HCT116 (cell line): ENCODE measurements at regions not wholly inside any gene's neighbourhood (a gene's known extent, or its start where the extent isn't known, plus 50 kb on each side); places are given as distances from the start of the nearest gene placed in this dataset.

ENCODE experiments used
- ATAC-seq: fragments of 200-7000 bp; cut with Tn5 transposase; 2 replicates; pipeline ENCODE4 v1.9.1; 2020; ENCODE audit warnings: mild to moderate bottlenecking, moderate library complexity
- BruUV-seq: library from RNA; stranded (reverse); fragments of 400-500 nt; replicated peaks from 2 replicates; lab custom pipeline; 2021; lab: Mats Ljungman, UMichigan
- CTCF ChIA-PET: fragments of 300-600 bp; sonication (Branson Sonifier 250); formaldehyde crosslinking; loops from one replicate; lab custom pipeline; 2021; ENCODE audit warnings: antibody characterized with exemption; lab: Charles Lee
- POLR2A ChIA-PET: fragments of 300-600, 350-600 bp; sonication (Branson Sonifier 250); formaldehyde crosslinking; loops from one replicate; lab custom pipeline; 2021; ENCODE audit warnings: antibody characterized with exemption; lab: Charles Lee
- RAD21 ChIA-PET, 2 experiments: fragments of 300-600 bp; sonication (Branson Sonifier 250); formaldehyde crosslinking; loops; one replicate each; lab custom pipeline; 2023; ENCODE audit warnings: low total read pairs in 2 of 2; ENCODE audit not compliant: uncharacterized antibody in 2 of 2, unreplicated experiment in 2 of 2, low non-redundant PET in 1 of 2; lab: Charles Lee
- DNase-seq: peaks from one replicate; pipeline ENCODE4 v3.0.0-alpha.2; 2010; ENCODE audit warnings: low read depth, low spot score
- H2AFZ ChIP-seq: fragments of 200-600 bp; shearing (Covaris generic), sonication (generic); 2 replicates; pipeline ENCODE4 v1.6.1; 2017; ENCODE audit warnings: low read depth, mixed run types, mixed read lengths, antibody characterized with exemption, low read length; ENCODE audit not compliant: poor library complexity, severe bottlenecking
- H3K27ac ChIP-seq: 2 replicates; pipeline ENCODE4 v1.5.1; 2012; ENCODE audit warnings: low read depth, low read length
- H3K27me3 ChIP-seq: fragments of 200-600 bp; sonication (generic); 2 replicates; pipeline ENCODE4 v1.6.1; 2016; ENCODE audit warnings: mixed run types, low read length, mixed read lengths; ENCODE audit not compliant: insufficient read depth
- H3K36me3 ChIP-seq, 2 experiments: fragments of 200-500 bp in 1 of 2; fragments of 200-600 bp in 1 of 2; sonication (Bioruptor generic) in 1 of 2; sonication (generic) in 1 of 2; 2 replicates each; pipeline versions ENCODE4 v1.5.1 to v1.6.1; 2014 to 2016; ENCODE audit warnings: low read length in 2 of 2, inconsistent platforms in 1 of 2, mixed read lengths in 1 of 2, mixed run types in 1 of 2; ENCODE audit not compliant: insufficient read depth in 2 of 2, control insufficient read depth in 1 of 2
- H3K4me1 ChIP-seq, 2 experiments: fragments of 200-600 bp in 1 of 2; sonication (generic) in 1 of 2; 2 replicates each; pipeline versions ENCODE4 v1.5.1 to v1.6.1; 2012 to 2017; ENCODE audit warnings: low read length in 2 of 2, inconsistent platforms in 1 of 2, mild to moderate bottlenecking in 1 of 2, mixed read lengths in 1 of 2, mixed run types in 1 of 2, moderate library complexity in 1 of 2; ENCODE audit not compliant: insufficient read depth in 2 of 2, control insufficient read depth in 1 of 2
- H3K4me2 ChIP-seq: fragments of 200-600 bp; sonication (generic); 2 replicates; pipeline ENCODE4 v1.6.1; 2017; ENCODE audit warnings: mixed run types, low read length, mixed read lengths
- H3K4me3 ChIP-seq, 2 experiments: fragments of 200-600 bp in 1 of 2; sonication (generic) in 1 of 2; replicated peaks in 1 of 2; 2 replicates each; pipeline ENCODE4 v1.5.1; 2011 to 2016; ENCODE audit warnings: low read length in 2 of 2, control low read depth in 1 of 2, low read depth in 1 of 2, mild to moderate bottlenecking in 1 of 2, mixed read lengths in 1 of 2, mixed run types in 1 of 2
- H3K79me2 ChIP-seq: fragments of 200-600 bp; sonication (generic); 2 replicates; pipeline ENCODE4 v1.6.1; 2017; ENCODE audit warnings: mild to moderate bottlenecking, mixed run types, low read length, moderate library complexity, mixed read lengths; ENCODE audit not compliant: insufficient read depth
- H3K9ac ChIP-seq: fragments of 200-600 bp; sonication (generic); 2 replicates; pipeline ENCODE4 v1.6.1; 2016; ENCODE audit warnings: low read length, mixed read lengths
- H3K9me2 ChIP-seq: fragments of 200-600 bp; sonication (generic), shearing (Covaris generic); 2 replicates; pipeline ENCODE4 v1.6.1; 2017; ENCODE audit warnings: mixed run types, mild to moderate bottlenecking, moderate library complexity; ENCODE audit not compliant: insufficient read depth
- H3K9me3 ChIP-seq, 2 experiments: fragments of 200-500 bp in 1 of 2; fragments of 200-600 bp in 1 of 2; sonication (Bioruptor generic) in 1 of 2; sonication (generic) in 1 of 2; 2 replicates each; pipeline ENCODE4 v1.6.1; 2014 to 2017; ENCODE audit warnings: low read length in 2 of 2, mixed read lengths in 2 of 2, inconsistent platforms in 1 of 2, low read depth in 1 of 2, mild to moderate bottlenecking in 1 of 2, mixed run types in 1 of 2, moderate library complexity in 1 of 2; ENCODE audit not compliant: control insufficient read depth in 1 of 2, insufficient read depth in 1 of 2
- H4K20me1 ChIP-seq: fragments of 200-600 bp; sonication (generic), shearing (Covaris generic); 2 replicates; pipeline ENCODE4 v1.6.1; 2017; ENCODE audit warnings: mixed run types, mild to moderate bottlenecking, moderate library complexity; ENCODE audit not compliant: insufficient read depth
- CBX3 ChIP-seq: IDR thresholded peaks from 2 replicates; pipeline ENCODE4 v1.6.1; 2012; ENCODE audit warnings: low read depth
- CEBPB ChIP-seq: IDR thresholded peaks from 2 replicates; pipeline ENCODE4 v1.6.1; 2012; ENCODE audit warnings: low read depth
- EGR1 ChIP-seq: IDR thresholded peaks from 2 replicates; pipeline ENCODE4 v1.6.1; 2012; ENCODE audit warnings: low read depth
- ELF1 ChIP-seq: IDR thresholded peaks from 2 replicates; pipeline ENCODE4 v1.6.1; 2012; ENCODE audit warnings: low read depth, borderline replicate concordance
- EZH2phosphoT487 ChIP-seq: fragments of 200-600 bp; IDR thresholded peaks from 2 replicates; pipeline ENCODE4 v1.6.1; 2018; ENCODE audit warnings: antibody characterized with exemption, borderline replicate concordance
- JUND ChIP-seq: IDR thresholded peaks from 2 replicates; pipeline ENCODE4 v1.6.1; 2012
- POLR2A ChIP-seq: IDR thresholded peaks from 2 replicates; pipeline ENCODE4 v1.7.0; 2011; ENCODE audit warnings: borderline replicate concordance; ENCODE audit not compliant: insufficient read depth, insufficient read length; ENCODE audit errors: extremely low read depth
- POLR2AphosphoS5 ChIP-seq: IDR thresholded peaks from 2 replicates; pipeline ENCODE4 v1.6.1; 2011; ENCODE audit warnings: mild to moderate bottlenecking, low read depth, low read length, moderate library complexity
- RAD21 ChIP-seq: IDR thresholded peaks from 2 replicates; pipeline ENCODE4 v1.6.1; 2012; ENCODE audit warnings: low read depth, mild to moderate bottlenecking
- SIN3A ChIP-seq: IDR thresholded peaks from 2 replicates; pipeline ENCODE4 v1.6.1; 2012; ENCODE audit warnings: low read depth
- SRF ChIP-seq: IDR thresholded peaks from 2 replicates; pipeline ENCODE4 v1.6.1; 2012; ENCODE audit warnings: low read depth
- TCF7L2 ChIP-seq: IDR thresholded peaks from 2 replicates; pipeline ENCODE4 v1.7.0; 2011; ENCODE audit warnings: borderline replicate concordance, inconsistent platforms; ENCODE audit not compliant: insufficient read depth, insufficient read length; ENCODE audit errors: extremely low read depth
- YY1 ChIP-seq: IDR thresholded peaks from 2 replicates; pipeline ENCODE4 v1.6.1; 2011; ENCODE audit warnings: low read length, low read depth, moderate library complexity, mild to moderate bottlenecking; ENCODE audit not compliant: insufficient replicate concordance; ENCODE audit errors: extremely low read depth
- ZFX ChIP-seq: fragments of 450-650 bp; IDR thresholded peaks from 2 replicates; pipeline ENCODE4 v1.6.1; 2017
- ZNF274 ChIP-seq: fragments of 200-500 bp; sonication (Bioruptor generic); IDR thresholded peaks from 2 replicates; pipeline ENCODE4 v1.6.1; 2014; ENCODE audit warnings: mild to moderate bottlenecking, low read depth, low read length, inconsistent platforms
- intact Hi-C: fragments of 100-400 bp; cut with micrococcal nuclease; formaldehyde crosslinking; loops from 2 replicates; pipeline ENCODE4 v1.10.0; 2022
- TF ChIP-seq, protein P1 (sequence below): IDR thresholded peaks from 2 replicates; pipeline ENCODE4 v1.6.1; 2012
- TF ChIP-seq, protein P2 (sequence below), 3 experiments: fragments of 200-600 bp in 1 of 3; sonication (generic) in 1 of 3; IDR thresholded peaks in 2 of 3; conservative IDR thresholded peaks in 1 of 3; 2 replicates each; pipeline ENCODE4 v1.5.1; 2012 to 2017; ENCODE audit warnings: low read depth in 2 of 3, low read length in 2 of 3, antibody characterized with exemption in 1 of 3, borderline replicate concordance in 1 of 3, control low read depth in 1 of 3, mild to moderate bottlenecking in 1 of 3, mixed read lengths in 1 of 3, mixed run types in 1 of 3, moderate library complexity in 1 of 3; ENCODE audit not compliant: insufficient read depth in 1 of 3
- TF ChIP-seq, protein P3 (sequence below): IDR thresholded peaks from 2 replicates; pipeline ENCODE4 v1.6.1; 2012
- TF ChIP-seq, protein P4 (sequence below): IDR thresholded peaks from 2 replicates; pipeline ENCODE4 v1.6.1; 2011; ENCODE audit warnings: mild to moderate bottlenecking, low read length, moderate library complexity; ENCODE audit not compliant: insufficient replicate concordance; ENCODE audit errors: extremely low read depth
- TF ChIP-seq, protein P5 (sequence below): IDR thresholded peaks from 2 replicates; pipeline ENCODE4 v1.6.1; 2012; ENCODE audit warnings: low read depth

DNA sequence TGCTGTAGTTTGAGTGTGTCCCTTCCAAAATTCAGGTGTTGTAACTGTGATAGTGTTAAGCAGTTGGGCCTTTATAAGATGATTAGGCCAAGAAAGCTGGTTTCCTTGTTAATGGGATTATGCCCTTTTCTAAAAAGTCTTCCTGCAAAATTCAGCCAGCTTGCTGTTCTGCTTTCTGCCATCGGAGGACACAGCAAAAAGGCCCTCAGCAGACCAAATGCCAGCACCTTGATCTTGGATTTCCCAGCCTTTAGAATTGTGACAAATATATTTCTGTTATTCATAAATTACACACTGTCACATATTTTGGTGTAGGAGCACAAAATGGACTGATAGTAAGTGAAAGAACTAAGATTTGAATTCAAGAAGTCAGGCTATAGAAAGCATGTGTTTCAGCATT lies 203.2 kb downstream of the IZUMO3 start:
- H4K20me1 ChIP-seq: no peaks in the 10 kb centered on the region
- no peak overlapping the region for H3K4me2 ChIP-seq
- no peaks in the 10 kb centered on the region for H3K9me2 ChIP-seq
- no peak overlapping the region for H3K27ac ChIP-seq
- no peaks in the 10 kb centered on the region for H3K79me2 ChIP-seq
- H2AFZ ChIP-seq: no peak overlapping the region
- H3K27me3 ChIP-seq: no peaks in the 10 kb centered on the region
- no peaks in the 10 kb centered on the region for H3K36me3 ChIP-seq
- RAD21 ChIA-PET: no interaction called here
- H3K4me1 ChIP-seq: no peaks in the 10 kb centered on the region
- no peak for TF ChIP-seq JUND
- TF ChIP-seq POLR2A: no peak
- TF ChIP-seq ZFX: no peak
- TF ChIP-seq EZH2phosphoT487: no peak
- TF ChIP-seq, protein P1, sequence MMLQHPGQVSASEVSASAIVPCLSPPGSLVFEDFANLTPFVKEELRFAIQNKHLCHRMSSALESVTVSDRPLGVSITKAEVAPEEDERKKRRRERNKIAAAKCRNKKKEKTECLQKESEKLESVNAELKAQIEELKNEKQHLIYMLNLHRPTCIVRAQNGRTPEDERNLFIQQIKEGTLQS: no peak
- no peak for TF ChIP-seq EGR1
- no peak for TF ChIP-seq ELF1
- TF ChIP-seq ZNF274: no peak
- no peak for TF ChIP-seq RAD21
- TF ChIP-seq POLR2AphosphoS5: no peak
- no peak for TF ChIP-seq TCF7L2
- TF ChIP-seq SRF: no peak
- no peak for TF ChIP-seq CBX3
- TF ChIP-seq CEBPB: no peak
- TF ChIP-seq YY1: no peak
- TF ChIP-seq, protein P2, sequence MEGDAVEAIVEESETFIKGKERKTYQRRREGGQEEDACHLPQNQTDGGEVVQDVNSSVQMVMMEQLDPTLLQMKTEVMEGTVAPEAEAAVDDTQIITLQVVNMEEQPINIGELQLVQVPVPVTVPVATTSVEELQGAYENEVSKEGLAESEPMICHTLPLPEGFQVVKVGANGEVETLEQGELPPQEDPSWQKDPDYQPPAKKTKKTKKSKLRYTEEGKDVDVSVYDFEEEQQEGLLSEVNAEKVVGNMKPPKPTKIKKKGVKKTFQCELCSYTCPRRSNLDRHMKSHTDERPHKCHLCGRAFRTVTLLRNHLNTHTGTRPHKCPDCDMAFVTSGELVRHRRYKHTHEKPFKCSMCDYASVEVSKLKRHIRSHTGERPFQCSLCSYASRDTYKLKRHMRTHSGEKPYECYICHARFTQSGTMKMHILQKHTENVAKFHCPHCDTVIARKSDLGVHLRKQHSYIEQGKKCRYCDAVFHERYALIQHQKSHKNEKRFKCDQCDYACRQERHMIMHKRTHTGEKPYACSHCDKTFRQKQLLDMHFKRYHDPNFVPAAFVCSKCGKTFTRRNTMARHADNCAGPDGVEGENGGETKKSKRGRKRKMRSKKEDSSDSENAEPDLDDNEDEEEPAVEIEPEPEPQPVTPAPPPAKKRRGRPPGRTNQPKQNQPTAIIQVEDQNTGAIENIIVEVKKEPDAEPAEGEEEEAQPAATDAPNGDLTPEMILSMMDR (IDR thresholded peaks at IDR 0.05 in 2 of 3, conservative IDR thresholded peaks at IDR 0.05 in 1 of 3; ENCODE audit: borderline replicate concordance in 1 of 3, insufficient read depth in 1 of 3, low read depth in 2 of 3, low read length in 2 of 3): no peak
- TF ChIP-seq, protein P3, sequence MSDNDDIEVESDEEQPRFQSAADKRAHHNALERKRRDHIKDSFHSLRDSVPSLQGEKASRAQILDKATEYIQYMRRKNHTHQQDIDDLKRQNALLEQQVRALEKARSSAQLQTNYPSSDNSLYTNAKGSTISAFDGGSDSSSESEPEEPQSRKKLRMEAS: no peak
- TF ChIP-seq, protein P4, sequence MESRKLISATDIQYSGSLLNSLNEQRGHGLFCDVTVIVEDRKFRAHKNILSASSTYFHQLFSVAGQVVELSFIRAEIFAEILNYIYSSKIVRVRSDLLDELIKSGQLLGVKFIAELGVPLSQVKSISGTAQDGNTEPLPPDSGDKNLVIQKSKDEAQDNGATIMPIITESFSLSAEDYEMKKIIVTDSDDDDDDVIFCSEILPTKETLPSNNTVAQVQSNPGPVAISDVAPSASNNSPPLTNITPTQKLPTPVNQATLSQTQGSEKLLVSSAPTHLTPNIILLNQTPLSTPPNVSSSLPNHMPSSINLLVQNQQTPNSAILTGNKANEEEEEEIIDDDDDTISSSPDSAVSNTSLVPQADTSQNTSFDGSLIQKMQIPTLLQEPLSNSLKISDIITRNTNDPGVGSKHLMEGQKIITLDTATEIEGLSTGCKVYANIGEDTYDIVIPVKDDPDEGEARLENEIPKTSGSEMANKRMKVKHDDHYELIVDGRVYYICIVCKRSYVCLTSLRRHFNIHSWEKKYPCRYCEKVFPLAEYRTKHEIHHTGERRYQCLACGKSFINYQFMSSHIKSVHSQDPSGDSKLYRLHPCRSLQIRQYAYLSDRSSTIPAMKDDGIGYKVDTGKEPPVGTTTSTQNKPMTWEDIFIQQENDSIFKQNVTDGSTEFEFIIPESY: no peak
- TF ChIP-seq SIN3A: no peak
- TF ChIP-seq, protein P5, sequence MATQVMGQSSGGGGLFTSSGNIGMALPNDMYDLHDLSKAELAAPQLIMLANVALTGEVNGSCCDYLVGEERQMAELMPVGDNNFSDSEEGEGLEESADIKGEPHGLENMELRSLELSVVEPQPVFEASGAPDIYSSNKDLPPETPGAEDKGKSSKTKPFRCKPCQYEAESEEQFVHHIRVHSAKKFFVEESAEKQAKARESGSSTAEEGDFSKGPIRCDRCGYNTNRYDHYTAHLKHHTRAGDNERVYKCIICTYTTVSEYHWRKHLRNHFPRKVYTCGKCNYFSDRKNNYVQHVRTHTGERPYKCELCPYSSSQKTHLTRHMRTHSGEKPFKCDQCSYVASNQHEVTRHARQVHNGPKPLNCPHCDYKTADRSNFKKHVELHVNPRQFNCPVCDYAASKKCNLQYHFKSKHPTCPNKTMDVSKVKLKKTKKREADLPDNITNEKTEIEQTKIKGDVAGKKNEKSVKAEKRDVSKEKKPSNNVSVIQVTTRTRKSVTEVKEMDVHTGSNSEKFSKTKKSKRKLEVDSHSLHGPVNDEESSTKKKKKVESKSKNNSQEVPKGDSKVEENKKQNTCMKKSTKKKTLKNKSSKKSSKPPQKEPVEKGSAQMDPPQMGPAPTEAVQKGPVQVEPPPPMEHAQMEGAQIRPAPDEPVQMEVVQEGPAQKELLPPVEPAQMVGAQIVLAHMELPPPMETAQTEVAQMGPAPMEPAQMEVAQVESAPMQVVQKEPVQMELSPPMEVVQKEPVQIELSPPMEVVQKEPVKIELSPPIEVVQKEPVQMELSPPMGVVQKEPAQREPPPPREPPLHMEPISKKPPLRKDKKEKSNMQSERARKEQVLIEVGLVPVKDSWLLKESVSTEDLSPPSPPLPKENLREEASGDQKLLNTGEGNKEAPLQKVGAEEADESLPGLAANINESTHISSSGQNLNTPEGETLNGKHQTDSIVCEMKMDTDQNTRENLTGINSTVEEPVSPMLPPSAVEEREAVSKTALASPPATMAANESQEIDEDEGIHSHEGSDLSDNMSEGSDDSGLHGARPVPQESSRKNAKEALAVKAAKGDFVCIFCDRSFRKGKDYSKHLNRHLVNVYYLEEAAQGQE: no peak
- H3K9me3 ChIP-seq: peaks cover 9 to 13% of the 10 kb centered on the region in 2 experiments; a peak in 2 of 4 replicates
- CTCF ChIA-PET: no interaction called here
- POLR2A ChIA-PET: no interaction called here
- ATAC-seq (no peak), DNase-seq (no peak)
- intact Hi-C loops: no loop called here
- no TSS peak for BruUV-seq
- no peak overlapping the region for H3K4me3 ChIP-seq
- H3K9ac ChIP-seq: no peak overlapping the region
